HL-60 (cell line): ENCODE measurements at regions not wholly inside any gene's neighbourhood (a gene's known extent, or its start where the extent isn't known, plus 50 kb on each side); places are given as distances from the start of the nearest gene placed in this dataset.

Experiments
- CTCF ChIP-seq: IDR thresholded peaks from one replicate; pipeline ENCODE4 v1.5.1; 2011; ENCODE audit warnings: low read length, control low read depth, inconsistent platforms; ENCODE audit not compliant: insufficient read depth
- GABPA ChIP-seq: IDR thresholded peaks from 2 replicates; pipeline ENCODE4 v1.6.1; 2012; ENCODE audit warnings: low read depth
- POLR2AphosphoS5 ChIP-seq: IDR thresholded peaks from 2 replicates; pipeline ENCODE4 v1.6.1; 2012; ENCODE audit warnings: low read depth
- REST ChIP-seq: IDR thresholded peaks from 2 replicates; pipeline ENCODE4 v1.6.1; 2012; ENCODE audit warnings: low read depth; ENCODE audit not compliant: insufficient replicate concordance
- SPI1 ChIP-seq: IDR thresholded peaks from 2 replicates; pipeline ENCODE4 v1.6.1; 2012; ENCODE audit warnings: low read depth, mild to moderate bottlenecking, borderline replicate concordance

- TF ChIP-seq CTCF (no peak), REST (no peak), GABPA (no peak), POLR2AphosphoS5 (no peak), SPI1 (peak; percentile 94)
Measured at GRCh38 chr6:10154251-10154650, 260.6 kb downstream of the TFAP2A start.
